Natural killer cell (primary cell): ENCODE measurements at regions not wholly inside any gene's neighbourhood (a gene's known extent, or its start where the extent isn't known, plus 50 kb on each side); places are given as distances from the start of the nearest gene placed in this dataset.

ENCODE experiments used
- ATAC-seq, 3 donors: fragments of 150-1000 bp in 2 of 3; fragments of 200-7000 bp in 1 of 3; cut with Tn5 transposase; 1 replicate in 1 of 3; 2 replicates in 2 of 3; pipeline ENCODE4 v1.10.0; 2021; ENCODE audit warnings: mild to moderate bottlenecking in 2 of 3, moderate library complexity in 2 of 3
- DNase-seq, 2 donors: peaks; one replicate each; pipeline versions ENCODE4 v3.0.0 to v3.0.0-alpha.2; 2013 to 2021; ENCODE audit warnings: mixed read lengths in 1 of 2
- H3K27ac ChIP-seq: one replicate; pipeline ENCODE4 v1.5.1; 2013; ENCODE audit warnings: mild to moderate bottlenecking, low read length
- H3K27me3 ChIP-seq: one replicate; pipeline ENCODE4 v1.6.1; 2013; ENCODE audit warnings: low read length; ENCODE audit not compliant: control insufficient read depth, insufficient read depth
- H3K36me3 ChIP-seq: one replicate; pipeline ENCODE4 v1.6.1; 2013; ENCODE audit warnings: low read length; ENCODE audit not compliant: control insufficient read depth, insufficient read depth
- H3K4me1 ChIP-seq: one replicate; pipeline ENCODE4 v1.6.1; 2013; ENCODE audit warnings: low read length; ENCODE audit not compliant: control insufficient read depth, insufficient read depth
- H3K4me3 ChIP-seq: one replicate; pipeline ENCODE4 v1.5.1; 2013; ENCODE audit warnings: low read length
- H3K9me3 ChIP-seq: one replicate; pipeline ENCODE4 v1.6.1; 2013; ENCODE audit warnings: low read length; ENCODE audit not compliant: control insufficient read depth, insufficient read depth
- H3K27ac Mint-ChIP-seq, 2 donors: one replicate each; pipeline ENCODE4 v1.8.0; 2022; ENCODE audit warnings: mild to moderate bottlenecking in 2 of 2, mixed read lengths in 2 of 2, moderate library complexity in 1 of 2
- H3K27me3 Mint-ChIP-seq, 2 donors: one replicate each; pipeline ENCODE4 v1.8.0; 2022; ENCODE audit warnings: low read depth in 2 of 2, mixed read lengths in 2 of 2
- H3K36me3 Mint-ChIP-seq: one replicate; pipeline ENCODE4 v1.8.0; 2022; ENCODE audit warnings: mixed read lengths
- H3K4me1 Mint-ChIP-seq, 2 donors: one replicate each; pipeline ENCODE4 v1.8.0; 2022; ENCODE audit warnings: mixed read lengths in 2 of 2
- H3K4me3 Mint-ChIP-seq: one replicate; pipeline ENCODE4 v1.8.0; 2022; ENCODE audit warnings: mild to moderate bottlenecking, moderate library complexity, mixed read lengths
- H3K9me3 Mint-ChIP-seq, 2 donors: one replicate each; pipeline ENCODE4 v1.8.0; 2022; ENCODE audit warnings: mixed read lengths in 2 of 2
- CTCF ChIP-seq: fragments of 200-600 bp; IDR thresholded peaks from one replicate; pipeline ENCODE4 v1.8.0; 2022; ENCODE audit warnings: antibody characterized with exemption
- WGBS: methylation state at CpG from one replicate; pipeline ENCODE4 v1.1.7; 2013; ENCODE audit warnings: missing lambda C conversion rate; ENCODE audit not compliant: insufficient coverage; 5-methylcytosine and 5-hydroxymethylcytosine counted together
- intact Hi-C: fragments of 100-400 bp; cut with micrococcal nuclease; formaldehyde crosslinking; loops from one replicate; pipeline ENCODE4 v1.14.2; 2022

- Mint-ChIP-seq H3K27ac (no peak overlapping the region), H3K4me1 (no peaks in the 10 kb centered on the region), H3K9me3 (peaks cover 3 to 18% of the 10 kb centered on the region in 2 donors), H3K4me3 (no peak overlapping the region), H3K36me3 (no peaks in the 10 kb centered on the region), H3K27me3 (no peaks in the 10 kb centered on the region)
- H3K27ac ChIP-seq = no peak overlapping the region
- WGBS = 92% methylated on average over 3 of the region's 5 CpGs
- no peak for TF ChIP-seq CTCF
- DNase-seq = no peak
- intact Hi-C loops = no loop called here
- no peak overlapping the region for H3K4me3 ChIP-seq
- no peaks in the 10 kb centered on the region for H3K4me1 ChIP-seq
- H3K27me3 ChIP-seq = no peaks in the 10 kb centered on the region
- no peak for ATAC-seq
- no peaks in the 10 kb centered on the region for H3K36me3 ChIP-seq
- peaks cover 14% of the 10 kb centered on the region for H3K9me3 ChIP-seq
These were observed 678.0 kb upstream of the INTU start for GRCh38 chr4:126954537-126955291.

GRCh38 chr4:126955292-126956183 lies 677.2 kb upstream of the INTU start:
- H3K4me3 ChIP-seq = no peak overlapping the region
- no peaks in the 10 kb centered on the region for H3K27me3 ChIP-seq
- no peaks in the 10 kb centered on the region for H3K4me1 ChIP-seq
- Mint-ChIP-seq H3K27ac (no peak overlapping the region), H3K27me3 (no peaks in the 10 kb centered on the region), H3K4me3 (no peak overlapping the region), H3K36me3 (no peaks in the 10 kb centered on the region), H3K4me1 (no peaks in the 10 kb centered on the region), H3K9me3 (peaks cover 3 to 16% of the 10 kb centered on the region in 2 donors)
- DNase-seq (no peak), ATAC-seq (no peak)
- H3K9me3 ChIP-seq = peaks cover 14% of the 10 kb centered on the region
- 82% methylated on average over 21 of the region's 21 CpGs for WGBS
- no peak for TF ChIP-seq CTCF
- no peak overlapping the region for H3K27ac ChIP-seq
- intact Hi-C loops = no loop called here
- no peaks in the 10 kb centered on the region for H3K36me3 ChIP-seq

GRCh38 chr4:126956184-126956897 lies 676.4 kb upstream of the INTU start:
- ATAC-seq (no peak), DNase-seq (no peak)
- Histone ChIP-seq H3K27ac (no peak overlapping the region), H3K9me3 (peaks cover 14% of the 10 kb centered on the region), H3K4me3 (no peak overlapping the region), H3K4me1 (no peaks in the 10 kb centered on the region), H3K27me3 (no peaks in the 10 kb centered on the region), H3K36me3 (no peaks in the 10 kb centered on the region)
- Mint-ChIP-seq H3K4me1 (no peaks in the 10 kb centered on the region), H3K36me3 (no peaks in the 10 kb centered on the region), H3K27me3 (no peaks in the 10 kb centered on the region), H3K27ac (no peak overlapping the region), H3K4me3 (no peak overlapping the region), H3K9me3 (peaks cover 3 to 18% of the 10 kb centered on the region in 2 donors)
- TF ChIP-seq CTCF = no peak
- intact Hi-C loops = no loop called here
- 92% methylated on average over 27 of the region's 28 CpGs for WGBS
